ENCODE measurements at regions not wholly inside any gene's neighbourhood (a gene's known extent, or its start where the extent isn't known, plus 50 kb on each side); places are given as distances from the start of the nearest gene placed in this dataset.
A peak's percentile ranks its signal among the peaks of the same experiment; 100 is the strongest.
"Not testable (repeated sequence)": the region's sequence is repeated elsewhere in the genome, so short reads cannot be mapped to it uniquely, and the experiment has no call there.

- Histone ChIP-seq H3K27ac (peak overlapping the region in 9 of 21 experiments; percentile 3 to 74 (median 15)), H3K4me3 (no peak overlapping the region)
Measured at GRCh38 chr1:207241164-207241934, 80.1 kb upstream of the CD55 start.

DNA sequence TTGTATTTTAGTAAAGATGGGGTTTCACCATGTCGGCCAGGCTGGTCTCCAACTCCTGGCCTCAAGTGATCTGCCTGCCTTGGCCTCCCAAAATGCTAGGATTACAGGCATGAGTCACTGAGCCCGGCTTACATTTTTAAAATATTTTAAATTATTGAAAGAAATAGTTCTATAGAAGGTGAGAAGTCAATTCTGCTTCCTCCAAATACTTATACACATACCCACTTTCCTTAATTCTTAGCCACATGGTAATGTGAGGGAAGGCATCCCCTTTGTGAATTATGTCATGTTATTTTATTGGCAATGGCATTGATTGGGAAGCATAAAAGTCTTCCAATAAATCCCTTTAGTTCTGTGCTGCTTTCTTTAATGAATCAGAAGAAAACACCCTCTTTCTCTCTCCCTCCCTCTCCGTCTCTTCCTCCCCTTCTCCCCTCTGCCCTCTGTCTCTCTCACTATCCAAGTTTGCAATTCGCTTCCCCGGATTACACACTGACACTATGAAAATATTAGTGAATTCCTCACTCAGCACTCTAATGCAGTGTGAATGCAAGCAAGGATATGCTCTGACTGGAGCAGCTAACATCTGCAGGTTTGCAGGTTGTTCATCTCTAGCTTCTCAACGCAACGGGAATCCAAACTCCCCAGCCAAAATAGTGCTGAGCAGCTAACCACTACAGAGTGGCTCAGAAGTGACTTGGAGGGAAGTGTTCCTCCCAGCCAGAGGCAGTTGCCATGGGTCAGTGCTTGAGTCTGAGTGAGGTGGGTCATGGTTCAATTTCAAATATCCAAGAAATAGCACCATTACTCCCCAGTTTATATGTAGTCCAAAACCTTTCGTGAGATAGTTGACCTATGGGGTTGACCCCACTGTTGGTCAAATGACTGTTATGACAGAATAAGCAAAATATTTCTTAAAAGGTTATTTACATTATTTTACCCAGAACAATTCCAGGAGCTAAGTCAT lies 77.8 kb upstream of the CD55 start:
- no peak overlapping the region for H3K4me3 ChIP-seq
- no peak overlapping the region for H3K27ac ChIP-seq

DNA sequence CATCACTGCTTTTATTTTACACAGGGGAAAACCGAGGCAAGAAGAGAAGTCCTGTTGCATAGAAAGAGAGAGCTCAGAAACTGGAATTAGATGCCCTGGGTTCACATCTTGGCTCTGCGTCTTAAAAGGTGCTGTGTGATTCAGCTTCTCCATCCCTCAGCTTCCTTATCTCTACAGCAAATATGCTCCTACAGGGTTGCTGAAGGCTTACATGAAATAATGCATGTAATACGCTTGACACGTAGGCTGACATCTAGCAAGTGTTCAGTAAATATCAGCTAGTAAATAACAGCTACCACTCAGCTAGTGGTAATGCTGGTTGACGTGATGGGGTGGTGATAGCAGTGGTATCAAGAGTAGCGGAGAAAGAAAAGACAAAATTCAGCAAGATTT lies 77.1 kb upstream of the CD55 start:
- Histone ChIP-seq H3K27ac (no peak overlapping the region), H3K4me3 (no peak overlapping the region)

DNA sequence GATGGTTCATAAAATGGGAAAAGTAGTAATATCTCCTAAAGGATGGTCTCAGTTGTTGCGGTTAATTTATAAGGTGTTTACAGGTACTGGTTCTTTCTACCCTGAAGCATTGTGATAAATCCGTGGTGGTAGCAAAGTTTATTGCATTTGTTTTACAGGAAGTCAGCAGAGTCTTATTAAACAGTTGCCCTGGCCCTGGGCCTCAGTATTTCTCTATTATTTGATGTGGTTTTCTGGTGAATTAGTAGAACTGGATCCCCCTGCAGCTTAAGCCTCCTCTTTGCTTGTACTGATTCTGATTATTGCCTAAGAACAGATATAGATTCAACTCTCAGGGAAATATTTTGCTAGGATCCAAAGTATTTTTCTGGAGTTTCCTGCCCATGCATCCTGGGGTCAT lies 76.4 kb upstream of the CD55 start:
- no peak overlapping the region for H3K4me3 ChIP-seq
- H3K27ac ChIP-seq, result no peak overlapping the region

DNA sequence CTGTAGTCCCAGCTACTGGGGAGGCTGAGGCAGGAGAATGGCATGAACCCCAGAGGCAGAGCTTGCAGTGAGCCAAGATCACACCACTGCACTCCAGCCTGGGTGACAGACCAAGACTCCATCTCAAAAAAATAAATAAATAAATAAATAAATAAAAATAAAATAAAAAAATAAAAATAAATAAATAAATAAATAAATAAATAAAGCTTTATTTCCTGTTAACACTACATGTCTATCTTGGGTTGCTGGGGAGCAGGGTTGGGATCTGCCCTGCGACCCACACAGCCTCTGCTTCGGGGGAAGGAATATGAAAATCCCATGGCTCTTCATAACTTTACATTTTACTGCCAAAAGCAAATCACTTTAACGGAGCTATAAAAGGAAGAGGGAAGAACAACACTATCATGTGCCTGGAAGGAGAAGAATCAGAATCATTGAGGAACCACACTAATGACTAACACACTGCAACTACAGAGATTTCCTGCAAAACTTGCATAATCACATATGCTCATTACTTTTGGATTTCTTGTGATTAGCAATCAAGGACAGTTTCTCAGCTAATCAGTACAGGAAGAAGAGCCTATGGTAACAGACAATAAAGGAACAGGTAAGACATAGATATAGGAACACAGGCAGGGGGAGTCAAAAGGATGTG lies 72.8 kb upstream of the CD55 start:
- no peak overlapping the region for H3K27ac ChIP-seq
- H3K4me3 ChIP-seq, result no peak overlapping the region

DNA sequence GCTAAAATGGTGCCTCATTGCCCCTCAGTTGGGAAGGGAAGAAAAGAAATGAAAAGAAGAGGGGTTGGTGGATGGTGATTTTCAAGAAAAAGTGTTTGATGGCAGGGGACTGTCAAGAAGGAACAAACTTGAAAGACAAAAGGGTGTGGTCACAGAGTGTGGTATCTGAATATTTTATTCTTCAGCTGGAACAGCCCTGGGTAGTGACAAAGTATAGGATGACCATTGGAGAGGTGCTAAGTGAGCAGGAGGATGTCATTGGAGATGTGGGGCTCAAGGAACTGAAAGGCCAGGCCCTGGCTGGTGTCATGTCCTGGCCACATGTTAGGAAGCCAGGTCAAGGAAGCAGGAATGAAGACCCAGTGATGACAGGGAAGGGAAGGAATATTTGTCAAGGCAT lies 71.0 kb upstream of the CD55 start:
- no peak overlapping the region for H3K4me3 ChIP-seq
- H3K27ac ChIP-seq, result no peak overlapping the region

DNA sequence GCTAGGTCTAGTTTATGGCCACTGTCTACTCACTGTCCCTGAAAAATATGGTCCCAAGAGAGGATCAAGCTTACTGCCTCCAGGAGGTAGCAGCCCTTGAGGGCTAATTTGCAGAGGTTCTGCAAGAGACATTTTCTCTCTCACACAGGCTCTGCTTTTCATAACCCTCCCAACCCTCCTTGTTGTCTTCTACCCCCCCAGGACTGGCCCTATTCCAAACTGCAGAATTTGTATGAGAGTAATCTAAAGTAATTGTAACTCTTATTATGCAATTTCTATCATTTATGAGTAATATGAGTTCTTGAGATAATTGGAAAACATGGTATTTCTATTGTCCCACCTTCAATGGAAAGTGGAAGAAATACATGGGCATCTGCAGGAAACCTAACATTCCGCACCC lies 70.4 kb upstream of the CD55 start:
- H3K27ac ChIP-seq, result no peak overlapping the region
- no peak overlapping the region for H3K4me3 ChIP-seq

DNA sequence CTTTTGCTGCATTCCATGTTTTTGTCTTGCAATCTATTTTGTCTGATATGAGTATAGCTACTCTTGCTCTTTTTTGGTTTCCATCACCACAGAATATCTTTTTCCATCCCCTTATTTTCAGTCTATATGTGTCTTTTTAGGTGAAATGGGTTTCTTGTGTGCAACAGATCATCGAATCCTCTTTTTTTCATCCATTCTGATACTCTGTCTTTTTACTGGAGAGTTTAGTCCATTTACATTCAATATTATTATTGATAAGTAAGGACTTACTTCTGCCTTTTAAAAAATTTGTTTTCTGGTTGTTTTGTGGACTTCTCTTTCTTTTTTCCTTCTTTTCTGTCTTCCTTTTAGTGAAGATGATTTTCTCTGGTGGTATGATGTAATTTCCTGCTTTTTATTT lies 64.6 kb upstream of the CD55 start:
- Histone ChIP-seq H3K4me3 (no peak overlapping the region), H3K27ac (no peak overlapping the region)

GRCh38 chr1:207259391-207259790 lies 62.1 kb upstream of the CD55 start:
- Histone ChIP-seq H3K4me3 (no peak overlapping the region), H3K27ac (no peak overlapping the region)

GRCh38 chr1:207261971-207262370 lies 59.5 kb upstream of the CD55 start:
- Histone ChIP-seq H3K27ac (no peak overlapping the region), H3K4me3 (no peak overlapping the region)

DNA sequence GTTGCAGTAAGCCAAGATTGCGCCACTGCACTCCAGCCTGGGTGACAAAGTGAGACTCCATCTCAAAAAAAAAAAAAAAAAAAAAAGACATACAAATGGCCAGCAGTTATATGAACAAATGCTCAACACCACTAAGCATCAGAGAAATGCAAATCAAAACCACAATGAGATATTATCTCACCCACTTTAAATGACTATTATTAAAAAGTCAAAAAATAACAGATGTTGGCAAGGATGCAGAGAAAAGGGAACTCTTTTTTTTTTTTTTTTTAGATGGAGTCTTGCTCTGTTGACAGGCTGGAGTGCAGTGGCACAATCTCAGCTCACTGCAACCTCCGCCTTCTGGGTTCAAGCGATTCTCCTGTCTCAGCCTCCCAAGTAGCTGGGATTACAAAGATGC lies 58.6 kb upstream of the CD55 start:
- not testable (repeated sequence) for H3K4me3 ChIP-seq

GRCh38 chr1:207264663-207265252 lies 56.7 kb upstream of the CD55 start:
- Histone ChIP-seq H3K27ac (no peak overlapping the region), H3K4me3 (no peak overlapping the region)

More for the DNA sequence above, 58.6 kb upstream of the CD55 start:
- not testable (repeated sequence) for H3K27ac ChIP-seq

- H3K27ac ChIP-seq, result no peak overlapping the region
- no peak overlapping the region for H3K4me3 ChIP-seq
Measured at GRCh38 chr1:207268337-207268736, 53.1 kb upstream of the CD55 start.

DNA sequence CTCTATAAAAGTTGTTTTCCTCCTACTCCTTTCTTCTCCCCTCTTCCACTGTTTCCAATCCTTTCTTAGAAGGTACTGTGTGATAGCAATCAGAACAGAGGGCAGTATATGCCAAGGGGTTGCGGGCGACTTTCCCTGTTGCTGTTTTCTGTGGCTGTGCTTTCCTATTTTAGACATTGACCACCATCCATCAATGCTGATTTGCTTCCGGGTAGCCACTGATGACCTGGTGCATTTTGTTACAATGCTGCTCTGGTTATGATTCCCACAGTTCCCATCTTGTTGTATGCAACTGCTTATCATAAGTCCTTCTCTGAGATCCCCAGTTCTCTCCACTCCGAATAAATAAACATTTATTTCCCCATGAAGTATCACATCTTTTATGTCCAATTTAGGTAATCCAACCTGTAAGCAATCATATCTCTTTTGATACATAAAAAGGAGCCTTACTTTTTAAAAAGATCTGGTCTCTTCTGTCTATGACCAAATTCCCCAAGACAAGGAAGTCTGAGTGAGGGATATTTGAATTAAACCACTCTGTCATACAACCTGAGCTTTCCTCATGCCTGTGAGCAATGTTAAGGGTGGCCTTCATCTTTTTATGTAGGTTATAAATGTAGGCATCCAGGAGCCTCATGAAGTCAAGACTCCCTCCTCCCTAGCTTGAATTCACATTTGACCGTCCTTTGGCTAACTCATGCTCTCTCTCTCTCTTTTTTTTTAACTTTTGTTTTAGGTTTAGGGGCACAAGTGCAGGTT lies 52.5 kb upstream of the CD55 start:
- Histone ChIP-seq H3K4me3 (no peak overlapping the region), H3K27ac (no peak overlapping the region)
